ENCODE measurements at regions not wholly inside any gene's neighbourhood (a gene's known extent, or its start where the extent isn't known, plus 50 kb on each side); places are given as distances from the start of the nearest gene placed in this dataset.

- no peak for TF ChIP-seq CTCF (IDR thresholded peaks at IDR 0.05; ENCODE audit: insufficient read depth, low read length)
- DNase-seq (ENCODE audit: low read depth): no peak
These were observed 60.9 kb upstream of the CHRM2 start for GRCh38 chr7:136807598-136807997.

GRCh38 chr7:136803028-136803427 lies 65.4 kb upstream of the CHRM2 start:
- H3K4me3 ChIP-seq (ENCODE audit: low read depth, low read length): no peak overlapping the region
- no peak for TF ChIP-seq CTCF (IDR thresholded peaks at IDR 0.05; ENCODE audit: insufficient read depth, low read length)
- no peak for DNase-seq (ENCODE audit: low read depth)

More at GRCh38 chr7:136807598-136807997, 60.9 kb upstream of the CHRM2 start:
- no peak overlapping the region for H3K4me3 ChIP-seq (ENCODE audit: low read depth, low read length)

- no peak for DNase-seq (ENCODE audit: low read depth)
- TF ChIP-seq CTCF (IDR thresholded peaks at IDR 0.05; ENCODE audit: insufficient read depth, low read length): no peak
- no peak overlapping the region for H3K4me3 ChIP-seq (ENCODE audit: low read depth, low read length)
These were observed 84.5 kb upstream of the CHRM2 start for GRCh38 chr7:136783934-136784333.

GRCh38 chr7:136741941-136742340 lies 126.5 kb upstream of the CHRM2 start:
- H3K4me3 ChIP-seq (ENCODE audit: low read depth, low read length): no peak overlapping the region
- DNase-seq (ENCODE audit: low read depth): no peak
- TF ChIP-seq CTCF (IDR thresholded peaks at IDR 0.05; ENCODE audit: insufficient read depth, low read length): no peak

DNA sequence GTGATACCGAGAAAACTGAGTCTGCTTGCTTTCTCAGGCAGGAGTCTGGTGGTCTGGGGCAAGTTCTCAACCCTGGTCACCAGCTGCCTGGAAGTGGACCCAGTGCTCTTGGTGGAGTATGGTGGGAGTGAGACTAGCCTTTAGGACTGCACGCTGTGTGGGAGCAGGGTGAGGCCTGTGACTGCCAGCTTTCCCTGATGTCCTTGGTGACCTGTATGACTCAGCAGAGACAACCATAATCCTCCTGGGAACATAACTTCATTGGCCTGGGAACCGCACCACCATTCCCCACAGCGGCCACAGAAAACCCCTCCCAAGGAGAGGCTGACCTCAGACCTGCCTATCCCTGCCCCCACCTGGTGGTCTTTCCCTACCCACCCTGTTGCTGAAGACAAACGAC lies 139.5 kb upstream of the CHRM2 start:
- no peak for DNase-seq (ENCODE audit: low read depth)
- H3K4me3 ChIP-seq (ENCODE audit: low read depth, low read length): no peak overlapping the region
- no peak for TF ChIP-seq CTCF (IDR thresholded peaks at IDR 0.05; ENCODE audit: insufficient read depth, low read length)

DNA sequence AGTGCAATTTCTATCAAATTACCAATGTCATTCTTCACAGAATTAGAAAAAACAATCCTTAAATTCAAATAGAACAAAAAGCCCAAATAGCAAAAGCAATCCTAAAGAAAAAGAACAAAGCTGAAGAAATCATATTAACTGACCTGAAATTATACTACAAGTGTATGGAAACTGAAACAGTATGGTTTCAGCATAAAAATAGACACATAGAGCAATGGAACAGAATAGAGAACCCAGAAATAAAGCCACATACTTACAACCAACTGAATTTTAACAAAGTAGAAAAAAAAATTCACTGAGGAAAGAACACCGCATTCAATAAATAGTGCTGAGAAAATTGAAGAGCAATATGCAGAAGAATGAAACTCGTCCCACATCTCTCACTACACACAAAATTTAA lies 142.0 kb upstream of the CHRM2 start:
- DNase-seq (ENCODE audit: low read depth): no peak
- no peak for TF ChIP-seq CTCF (IDR thresholded peaks at IDR 0.05; ENCODE audit: insufficient read depth, low read length)
- no peak overlapping the region for H3K4me3 ChIP-seq (ENCODE audit: low read depth, low read length)

GRCh38 chr7:136717910-136718557 lies 150.4 kb upstream of the CHRM2 start:
- H3K4me3 ChIP-seq (ENCODE audit: low read depth, low read length): no peak overlapping the region
- no peak for TF ChIP-seq CTCF (IDR thresholded peaks at IDR 0.05; ENCODE audit: insufficient read depth, low read length)
- DNase-seq (ENCODE audit: low read depth): no peak

Data from fibroblast of the aortic adventitia (primary cell).